ENCODE measurements at regions not wholly inside any gene's neighbourhood (a gene's known extent, or its start where the extent isn't known, plus 50 kb on each side); places are given as distances from the start of the nearest gene placed in this dataset.
A peak's percentile ranks its signal among the peaks of the same experiment; 100 is the strongest.

DNA sequence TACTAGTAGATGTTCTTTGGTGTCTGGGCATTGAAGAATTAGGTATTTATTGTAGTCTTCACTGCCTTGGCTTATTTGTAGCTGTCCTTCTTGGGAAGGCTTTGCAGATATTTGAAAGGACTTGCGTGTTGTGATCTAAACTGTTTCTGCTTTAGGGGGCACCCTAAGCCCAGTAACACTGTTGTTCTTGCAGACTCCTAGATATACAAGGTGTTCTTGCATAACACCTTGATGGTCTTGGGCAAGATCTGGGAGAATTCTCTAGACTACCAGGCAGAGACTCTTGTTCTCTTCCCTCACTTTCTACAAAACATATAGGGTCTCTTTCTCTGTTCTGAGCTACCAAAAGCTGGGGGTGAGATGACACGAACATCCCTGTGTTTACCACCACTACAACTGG, 179.1 kb downstream of the FAM170A start:
- Histone ChIP-seq H3K9me3 (no peaks in the 10 kb centered on the region), H3K4me2 (no peak overlapping the region), H3K4me3 (no peak overlapping the region), H3K27ac (no peak overlapping the region), H3K4me1 (no peaks in the 10 kb centered on the region)
- ChIA-PET CTCF (interaction anchor here (1.2 kb wide), 1 partner anchor 119 kb away, joined by 3 read pairs; no protein-coding TSS in a partner anchor), POLR2A (no interaction called here)
- DNase-seq (ENCODE audit: low read depth in 1 of 2, low spot score in 1 of 2) (peak in 1 of 2 experiments; percentile 2), FAIRE-seq (no peak), ATAC-seq (no peak)
- no peak for TF ChIP-seq PHF8 (IDR thresholded peaks at IDR 0.05; ENCODE audit: borderline replicate concordance, low read depth)
- TF ChIP-seq CEBPB (IDR thresholded peaks at IDR 0.05): peak in 1 of 2 experiments; percentile 49; a peak in 1 of 4 replicates
- WGBS (ENCODE audit: missing lambda C conversion rate): 4% methylated on average over 2 of the region's 2 CpGs

GRCh38 chr5:119810217-119810616, 180.9 kb downstream of the FAM170A start:
- Histone ChIP-seq H3K4me1 (no peaks in the 10 kb centered on the region), H3K4me2 (no peak overlapping the region), H3K27ac (no peak overlapping the region), H3K4me3 (no peak overlapping the region), H3K9me3 (no peaks in the 10 kb centered on the region)
- TF ChIP-seq, protein P1, sequence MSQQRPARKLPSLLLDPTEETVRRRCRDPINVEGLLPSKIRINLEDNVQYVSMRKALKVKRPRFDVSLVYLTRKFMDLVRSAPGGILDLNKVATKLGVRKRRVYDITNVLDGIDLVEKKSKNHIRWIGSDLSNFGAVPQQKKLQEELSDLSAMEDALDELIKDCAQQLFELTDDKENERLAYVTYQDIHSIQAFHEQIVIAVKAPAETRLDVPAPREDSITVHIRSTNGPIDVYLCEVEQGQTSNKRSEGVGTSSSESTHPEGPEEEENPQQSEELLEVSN (IDR thresholded peaks at IDR 0.05; ENCODE audit: borderline replicate concordance, low read depth): no peak
- no peak for TF ChIP-seq TFCP2L1 (CRISPR knock-in tag; IDR thresholded peaks at IDR 0.05)
- POLR2A ChIA-PET: no interaction called here
- ATAC-seq: no peak
- CTCF ChIA-PET: no interaction called here
- DNase-seq (ENCODE audit: low read depth in 1 of 2, low spot score in 1 of 2): no peak
- FAIRE-seq: no peak

DNA sequence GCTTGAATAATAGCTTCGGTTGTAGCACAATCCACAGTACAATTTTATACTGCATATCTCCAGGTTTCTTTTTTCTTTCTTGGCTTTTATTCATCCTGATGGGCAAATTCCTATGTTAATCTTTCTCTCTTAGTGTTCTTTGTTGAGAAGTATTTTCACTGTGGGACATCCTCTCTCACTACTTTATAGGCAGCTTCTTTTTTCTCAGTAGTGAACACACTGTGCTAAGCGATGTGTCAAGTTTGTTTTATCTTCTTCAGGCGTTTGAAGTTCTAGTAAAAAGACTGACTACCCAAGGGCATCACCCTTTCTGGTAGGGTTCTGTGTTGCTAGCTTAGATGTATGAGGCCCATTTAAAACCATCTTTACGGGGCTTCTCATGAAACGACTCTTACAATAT, 182.1 kb downstream of the FAM170A start:
- CTCF ChIA-PET: no interaction called here
- Histone ChIP-seq H3K4me3 (no peak overlapping the region), H3K4me2 (no peak overlapping the region), H3K27ac (no peak overlapping the region), H3K4me1 (no peaks in the 10 kb centered on the region), H3K9me3 (no peaks in the 10 kb centered on the region)
- POLR2A ChIA-PET: no interaction called here
- WGBS (ENCODE audit: missing lambda C conversion rate): 2% methylated on average over 5 of the region's 5 CpGs
- FAIRE-seq: no peak
- ATAC-seq: no peak
- TF ChIP-seq, protein P2, sequence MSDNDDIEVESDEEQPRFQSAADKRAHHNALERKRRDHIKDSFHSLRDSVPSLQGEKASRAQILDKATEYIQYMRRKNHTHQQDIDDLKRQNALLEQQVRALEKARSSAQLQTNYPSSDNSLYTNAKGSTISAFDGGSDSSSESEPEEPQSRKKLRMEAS (IDR thresholded peaks at IDR 0.05): no peak
- TF ChIP-seq, protein P3, sequence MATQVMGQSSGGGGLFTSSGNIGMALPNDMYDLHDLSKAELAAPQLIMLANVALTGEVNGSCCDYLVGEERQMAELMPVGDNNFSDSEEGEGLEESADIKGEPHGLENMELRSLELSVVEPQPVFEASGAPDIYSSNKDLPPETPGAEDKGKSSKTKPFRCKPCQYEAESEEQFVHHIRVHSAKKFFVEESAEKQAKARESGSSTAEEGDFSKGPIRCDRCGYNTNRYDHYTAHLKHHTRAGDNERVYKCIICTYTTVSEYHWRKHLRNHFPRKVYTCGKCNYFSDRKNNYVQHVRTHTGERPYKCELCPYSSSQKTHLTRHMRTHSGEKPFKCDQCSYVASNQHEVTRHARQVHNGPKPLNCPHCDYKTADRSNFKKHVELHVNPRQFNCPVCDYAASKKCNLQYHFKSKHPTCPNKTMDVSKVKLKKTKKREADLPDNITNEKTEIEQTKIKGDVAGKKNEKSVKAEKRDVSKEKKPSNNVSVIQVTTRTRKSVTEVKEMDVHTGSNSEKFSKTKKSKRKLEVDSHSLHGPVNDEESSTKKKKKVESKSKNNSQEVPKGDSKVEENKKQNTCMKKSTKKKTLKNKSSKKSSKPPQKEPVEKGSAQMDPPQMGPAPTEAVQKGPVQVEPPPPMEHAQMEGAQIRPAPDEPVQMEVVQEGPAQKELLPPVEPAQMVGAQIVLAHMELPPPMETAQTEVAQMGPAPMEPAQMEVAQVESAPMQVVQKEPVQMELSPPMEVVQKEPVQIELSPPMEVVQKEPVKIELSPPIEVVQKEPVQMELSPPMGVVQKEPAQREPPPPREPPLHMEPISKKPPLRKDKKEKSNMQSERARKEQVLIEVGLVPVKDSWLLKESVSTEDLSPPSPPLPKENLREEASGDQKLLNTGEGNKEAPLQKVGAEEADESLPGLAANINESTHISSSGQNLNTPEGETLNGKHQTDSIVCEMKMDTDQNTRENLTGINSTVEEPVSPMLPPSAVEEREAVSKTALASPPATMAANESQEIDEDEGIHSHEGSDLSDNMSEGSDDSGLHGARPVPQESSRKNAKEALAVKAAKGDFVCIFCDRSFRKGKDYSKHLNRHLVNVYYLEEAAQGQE (IDR thresholded peaks at IDR 0.05): no peak
- TF ChIP-seq USF2 (IDR thresholded peaks at IDR 0.05) (no peak), CHD4 (IDR thresholded peaks at IDR 0.05; ENCODE audit: borderline replicate concordance) (no peak), RFX5 (IDR thresholded peaks at IDR 0.05) (no peak), KDM5A (IDR thresholded peaks at IDR 0.05) (no peak), RARB (CRISPR knock-in tag; IDR thresholded peaks at IDR 0.05) (no peak), NPAS2 (CRISPR knock-in tag; IDR thresholded peaks at IDR 0.05; ENCODE audit: borderline replicate concordance) (no peak), HOXB5 (CRISPR knock-in tag; IDR thresholded peaks at IDR 0.05) (no peak), SMC3 (IDR thresholded peaks at IDR 0.05) (no peak), JUNB (IDR thresholded peaks at IDR 0.05) (no peak), CBX8 (IDR thresholded peaks at IDR 0.05) (no peak), RCOR1 (IDR thresholded peaks at IDR 0.05; ENCODE audit: low read depth, low read length) (no peak), RNF2 (IDR thresholded peaks at IDR 0.05; ENCODE audit: borderline replicate concordance, low read depth) (no peak), BCL3 (IDR thresholded peaks at IDR 0.05) (no peak), KDM1A (IDR thresholded peaks at IDR 0.05; ENCODE audit: low read depth) (no peak), PHF8 (IDR thresholded peaks at IDR 0.05; ENCODE audit: borderline replicate concordance, low read depth) (no peak)
- TF ChIP-seq, protein P1 (IDR thresholded peaks at IDR 0.05; ENCODE audit: borderline replicate concordance, low read depth): no peak
- no peak for DNase-seq (ENCODE audit: low read depth in 1 of 2, low spot score in 1 of 2)

Data from A549 (cell line).